Astrocyte of the spinal cord (primary cell): ENCODE measurements at regions not wholly inside any gene's neighbourhood (a gene's known extent, or its start where the extent isn't known, plus 50 kb on each side); places are given as distances from the start of the nearest gene placed in this dataset.
"Not testable (repeated sequence)": the region's sequence is repeated elsewhere in the genome, so short reads cannot be mapped to it uniquely, and the experiment has no call there.

Experiments used
- DNase-seq: peaks from one replicate; pipeline ENCODE4 v3.0.0; 2011; ENCODE audit warnings: low read depth, low spot score
- H3K4me3 ChIP-seq: 2 replicates; pipeline ENCODE4 v1.5.1; 2011; ENCODE audit warnings: low read depth, mild to moderate bottlenecking, low read length, moderate library complexity
- CTCF ChIP-seq: IDR thresholded peaks from 2 replicates; pipeline ENCODE4 v1.5.1; 2012; ENCODE audit warnings: low read depth, mild to moderate bottlenecking, low read length, inconsistent platforms
- in situ Hi-C: cut with HindIII; loops from 2 replicates; pipeline ENCODE4 v1.10.0; 2017; ENCODE audit warnings: low sequenced_read_pairs

GRCh38 chr4:160563552-160564282 lies 1460.8 kb downstream of the RAPGEF2 start:
- in situ Hi-C loops: no loop called here
- TF ChIP-seq CTCF: no peak
- no peak overlapping the region for H3K4me3 ChIP-seq
- no peak for DNase-seq

GRCh38 chr4:160567634-160568033 lies 1464.8 kb downstream of the RAPGEF2 start:
- in situ Hi-C loops: no loop called here
- H3K4me3 ChIP-seq: no peak overlapping the region
- no peak for DNase-seq
- TF ChIP-seq CTCF: no peak

- no peak for TF ChIP-seq CTCF
- no peak for DNase-seq
- in situ Hi-C loops: no loop called here
- H3K4me3 ChIP-seq: no peak overlapping the region
Observed at GRCh38 chr4:160570271-160570670, 1467.4 kb downstream of the RAPGEF2 start.

GRCh38 chr4:160574272-160574671 lies 1471.4 kb downstream of the RAPGEF2 start:
- DNase-seq, H3K4me3 ChIP-seq, in situ Hi-C loops: not testable (repeated sequence)

- H3K4me3 ChIP-seq: no peak overlapping the region
- in situ Hi-C loops: no loop called here
- DNase-seq: no peak
- TF ChIP-seq CTCF: no peak
Observed at GRCh38 chr4:160580581-160580980, 1477.7 kb downstream of the RAPGEF2 start.

- no peak overlapping the region for H3K4me3 ChIP-seq
- in situ Hi-C loops: no loop called here
- no peak for TF ChIP-seq CTCF
- DNase-seq: no peak
Observed at GRCh38 chr4:160592258-160592657, 1489.4 kb downstream of the RAPGEF2 start.

- DNase-seq: no peak
- no peak overlapping the region for H3K4me3 ChIP-seq
- TF ChIP-seq CTCF: no peak
- in situ Hi-C loops: no loop called here
Observed at GRCh38 chr4:160595646-160596045, 1492.8 kb downstream of the RAPGEF2 start.
